GM18519 (cell line): ENCODE measurements at regions not wholly inside any gene's neighbourhood (a gene's known extent, or its start where the extent isn't known, plus 50 kb on each side); places are given as distances from the start of the nearest gene placed in this dataset.

Source experiments
- ATAC-seq: cut with Tn5 transposase; IDR thresholded peaks from one replicate; pipeline ENCODE4 v1.9.1; 2021; ENCODE audit warnings: mild to moderate bottlenecking, moderate library complexity; ENCODE audit not compliant: unreplicated experiment, low FRiP score

GRCh38 chr18:41558715-41559114 is 396.3 kb upstream of the PIK3C3 start:
- no peak for ATAC-seq

GRCh38 chr18:41553716-41554115 is 401.3 kb upstream of the PIK3C3 start:
- ATAC-seq, result no peak

- ATAC-seq, result no peak
These were observed 406.3 kb upstream of the PIK3C3 start for GRCh38 chr18:41548521-41549260.

GRCh38 chr18:41545091-41545888 is 409.7 kb upstream of the PIK3C3 start:
- ATAC-seq, result no peak

GRCh38 chr18:41543815-41544214 is 411.2 kb upstream of the PIK3C3 start:
- no peak for ATAC-seq

- ATAC-seq, result no peak
These were observed 414.7 kb upstream of the PIK3C3 start for GRCh38 chr18:41540237-41540871.

- no peak for ATAC-seq
These were observed 416.3 kb upstream of the PIK3C3 start for GRCh38 chr18:41538751-41539150.

- no peak for ATAC-seq
These were observed 417.4 kb upstream of the PIK3C3 start for GRCh38 chr18:41537666-41538065.

GRCh38 chr18:41532344-41533086 is 422.5 kb upstream of the PIK3C3 start:
- ATAC-seq, result no peak

- ATAC-seq, result no peak
These were observed 424.1 kb upstream of the PIK3C3 start for GRCh38 chr18:41530970-41531369.

GRCh38 chr18:41529093-41529492 is 425.9 kb upstream of the PIK3C3 start:
- ATAC-seq, result no peak

- ATAC-seq, result no peak
These were observed 429.0 kb upstream of the PIK3C3 start for GRCh38 chr18:41526054-41526453.

- no peak for ATAC-seq
These were observed 430.2 kb upstream of the PIK3C3 start for GRCh38 chr18:41524674-41525470.

GRCh38 chr18:41517142-41517541 is 437.9 kb upstream of the PIK3C3 start:
- ATAC-seq, result no peak

GRCh38 chr18:41513438-41513837 is 441.6 kb upstream of the PIK3C3 start:
- ATAC-seq, result no peak

- ATAC-seq, result no peak
These were observed 450.7 kb upstream of the PIK3C3 start for GRCh38 chr18:41504316-41504715.

- no peak for ATAC-seq
These were observed 453.2 kb upstream of the PIK3C3 start for GRCh38 chr18:41501848-41502247.

- no peak for ATAC-seq
These were observed 455.7 kb upstream of the PIK3C3 start for GRCh38 chr18:41499345-41499744.

GRCh38 chr18:41490861-41491260 is 464.2 kb upstream of the PIK3C3 start:
- no peak for ATAC-seq

GRCh38 chr18:41486575-41486974 is 468.5 kb upstream of the PIK3C3 start:
- ATAC-seq, result no peak
